AG04449 (cell line): ENCODE measurements at regions not wholly inside any gene's neighbourhood (a gene's known extent, or its start where the extent isn't known, plus 50 kb on each side); places are given as distances from the start of the nearest gene placed in this dataset.
"Not testable (repeated sequence)": the region's sequence is repeated elsewhere in the genome, so short reads cannot be mapped to it uniquely, and the experiment has no call there.

ENCODE experiments used
- CTCF ChIA-PET: fragments of 350-600 bp; formaldehyde crosslinking; extraction: SDS; loops from one replicate; lab custom pipeline; 2021; ENCODE audit warnings: antibody characterized with exemption; lab: Yijun Ruan, JAX
- POLR2A ChIA-PET: fragments of 400-600, 350-600 bp; formaldehyde crosslinking; extraction: SDS; loops from one replicate; lab custom pipeline; 2020; ENCODE audit warnings: antibody characterized with exemption, inconsistent platforms; lab: Yijun Ruan, JAX
- DNase-seq: peaks from one replicate; pipeline ENCODE4 v3.0.0-alpha.2; 2010; ENCODE audit warnings: low read depth, low spot score
- H3K4me3 ChIP-seq: 2 replicates; pipeline ENCODE4 v1.5.1; 2011; ENCODE audit warnings: low read depth, mild to moderate bottlenecking, control low read depth, low read length
- CTCF ChIP-seq: IDR thresholded peaks from one replicate; pipeline ENCODE4 v1.5.1; 2011; ENCODE audit warnings: mild to moderate bottlenecking, moderate library complexity, low read length, control low read depth, inconsistent platforms; ENCODE audit not compliant: insufficient read depth; ENCODE audit errors: missing control alignments

GRCh38 chr17:26774291-26775218, 519.4 kb upstream of the WSB1 start:
- ChIA-PET CTCF (no interaction called here), POLR2A (no interaction called here)
- H3K4me3 ChIP-seq: no peak overlapping the region
- DNase-seq: no peak
- TF ChIP-seq CTCF: no peak

- no peak for DNase-seq
- no peak overlapping the region for H3K4me3 ChIP-seq
- ChIA-PET POLR2A (no interaction called here), CTCF (no interaction called here)
- TF ChIP-seq CTCF: no peak
These were observed 518.6 kb upstream of the WSB1 start for GRCh38 chr17:26775219-26775822.

GRCh38 chr17:26780187-26780814, 513.6 kb upstream of the WSB1 start:
- CTCF ChIA-PET, POLR2A ChIA-PET, H3K4me3 ChIP-seq, DNase-seq: not testable (repeated sequence)

GRCh38 chr17:26782153-26782552, 511.8 kb upstream of the WSB1 start:
- H3K4me3 ChIP-seq: no peak overlapping the region
- TF ChIP-seq CTCF: no peak
- CTCF ChIA-PET: no interaction called here
- POLR2A ChIA-PET: no interaction called here
- no peak for DNase-seq

- TF ChIP-seq CTCF: no peak
- no peak overlapping the region for H3K4me3 ChIP-seq
- ChIA-PET CTCF (no interaction called here), POLR2A (no interaction called here)
- DNase-seq: peak; percentile 3
These were observed 501.4 kb upstream of the WSB1 start for GRCh38 chr17:26792486-26792885.

- no peak overlapping the region for H3K4me3 ChIP-seq
- DNase-seq: no peak
- TF ChIP-seq CTCF: no peak
- ChIA-PET POLR2A (no interaction called here), CTCF (no interaction called here)
These were observed 486.9 kb upstream of the WSB1 start for GRCh38 chr17:26807024-26807423.
